ENCODE measurements at regions not wholly inside any gene's neighbourhood (a gene's known extent, or its start where the extent isn't known, plus 50 kb on each side); places are given as distances from the start of the nearest gene placed in this dataset.

DNA sequence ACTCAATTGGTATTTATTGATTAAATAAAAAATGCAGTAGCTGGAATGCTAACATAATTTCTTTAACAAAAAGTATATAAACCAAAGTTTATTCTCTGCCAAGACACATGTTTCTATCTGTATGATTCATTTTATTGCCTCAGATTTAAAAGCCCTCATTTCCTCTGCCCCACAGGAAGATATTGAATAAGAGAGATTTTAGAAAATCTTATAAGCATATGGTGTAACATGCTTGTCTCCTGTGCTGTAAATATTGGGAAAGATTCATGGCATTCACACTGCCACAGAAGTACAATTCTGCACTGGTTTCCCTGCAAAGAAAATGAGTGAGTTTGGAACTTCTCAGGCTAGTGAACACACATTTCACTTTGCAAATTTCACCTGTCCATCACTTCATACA, 134.9 kb upstream of the FBXL7 start:
- H3K4ac ChIP-seq (replicated peaks; ENCODE audit: insufficient read length, low read depth, low read length): no peak overlapping the region
- no peak overlapping the region for H3K27ac ChIP-seq (ENCODE audit: low read depth, low read length)
- no peak overlapping the region for H3K4me3 ChIP-seq (ENCODE audit: extremely low read depth in 1 of 4, insufficient read depth in 2 of 4, low read depth in 3 of 4, low read length in 4 of 4)
- no peaks in the 10 kb centered on the region for H4K20me1 ChIP-seq (replicated peaks in 1 of 2; ENCODE audit: control insufficient read depth in 1 of 2, insufficient read depth in 2 of 2, low read length in 2 of 2)
- H2AK5ac ChIP-seq (ENCODE audit: low read depth, low read length): no peak overlapping the region
- H2BK15ac ChIP-seq (ENCODE audit: low read length): no peak overlapping the region
- H3K79me1 ChIP-seq (ENCODE audit: low read depth, low read length): no peaks in the 10 kb centered on the region
- no peak overlapping the region for H3K4me2 ChIP-seq (ENCODE audit: insufficient read depth in 1 of 2, low read depth in 2 of 2, low read length in 2 of 2)
- ChIA-PET CTCF (ENCODE audit: partially characterized antibody) (interaction anchor here (0.7 to 1.1 kb wide), 5 partner anchors 13 to 459 kb away, joined by 3 to 4 read pairs (median 3); no protein-coding TSS in a partner anchor), POLR2A (ENCODE audit: partially characterized antibody) (no interaction called here)
- H3K36me3 ChIP-seq (ENCODE audit: control insufficient read depth in 2 of 4, insufficient read depth in 4 of 4, low read length in 3 of 4): no peaks in the 10 kb centered on the region
- H3K18ac ChIP-seq (ENCODE audit: extremely low read depth, low read length): no peak overlapping the region
- H3K79me2 ChIP-seq (ENCODE audit: control insufficient read depth in 1 of 2, insufficient read depth in 2 of 2, low read length in 2 of 2): no peaks in the 10 kb centered on the region
- no peak overlapping the region for H4K8ac ChIP-seq (ENCODE audit: extremely low read depth, insufficient read depth, low read length)
- no peaks in the 10 kb centered on the region for H3K27me3 ChIP-seq (replicated peaks in 1 of 4; ENCODE audit: control insufficient read depth in 3 of 4, extremely low read depth in 1 of 4, insufficient read depth in 3 of 4, low read length in 3 of 4)
- H3K23me2 ChIP-seq (ENCODE audit: low read depth, low read length): no peaks in the 10 kb centered on the region
- H3K9me3 ChIP-seq (ENCODE audit: insufficient read depth in 2 of 2, low read depth in 1 of 2, low read length in 1 of 2): no peaks in the 10 kb centered on the region
- no peak overlapping the region for H2AFZ ChIP-seq (ENCODE audit: low read length)
- no peak overlapping the region for H3K9ac ChIP-seq (replicated peaks in 1 of 4; ENCODE audit: extremely low read depth in 1 of 4, low read depth in 3 of 4, low read length in 3 of 4)
- no peak overlapping the region for H4K91ac ChIP-seq (replicated peaks; ENCODE audit: insufficient read length, low read length)
- no peak overlapping the region for H2BK20ac ChIP-seq (ENCODE audit: low read length)
- TF ChIP-seq POU5F1 (IDR thresholded peaks at IDR 0.05; ENCODE audit: low read depth, low read length) (no peak), CBX5 (IDR thresholded peaks at IDR 0.05; ENCODE audit: low read depth, low read length) (no peak)
- H4K5ac ChIP-seq (ENCODE audit: insufficient read length, low read depth, low read length): no peak overlapping the region
- H3K14ac ChIP-seq (ENCODE audit: insufficient read length): no peak overlapping the region
- H2BK120ac ChIP-seq (replicated peaks; ENCODE audit: low read depth, low read length): no peak overlapping the region
- H3K4me1 ChIP-seq (replicated peaks in 1 of 4; ENCODE audit: control insufficient read depth in 3 of 4, insufficient read depth in 4 of 4, low read length in 3 of 4): no peaks in the 10 kb centered on the region
- H2BK12ac ChIP-seq (ENCODE audit: low read depth, low read length): no peak overlapping the region
- DNase-seq (ENCODE audit: low read depth in 1 of 2, low spot score in 2 of 2) (no peak), FAIRE-seq (no peak)
- no peak overlapping the region for H3K56ac ChIP-seq (replicated peaks; ENCODE audit: insufficient read length, low read depth, low read length)
- H2BK5ac ChIP-seq (ENCODE audit: low read depth, low read length): no peak overlapping the region
- no peak overlapping the region for H3K23ac ChIP-seq (ENCODE audit: insufficient read length)

Measured in H1 (cell line).